ENCODE measurements at regions not wholly inside any gene's neighbourhood (a gene's known extent, or its start where the extent isn't known, plus 50 kb on each side); places are given as distances from the start of the nearest gene placed in this dataset.
"Not testable (repeated sequence)": the region's sequence is repeated elsewhere in the genome, so short reads cannot be mapped to it uniquely, and the experiment has no call there.

DNA sequence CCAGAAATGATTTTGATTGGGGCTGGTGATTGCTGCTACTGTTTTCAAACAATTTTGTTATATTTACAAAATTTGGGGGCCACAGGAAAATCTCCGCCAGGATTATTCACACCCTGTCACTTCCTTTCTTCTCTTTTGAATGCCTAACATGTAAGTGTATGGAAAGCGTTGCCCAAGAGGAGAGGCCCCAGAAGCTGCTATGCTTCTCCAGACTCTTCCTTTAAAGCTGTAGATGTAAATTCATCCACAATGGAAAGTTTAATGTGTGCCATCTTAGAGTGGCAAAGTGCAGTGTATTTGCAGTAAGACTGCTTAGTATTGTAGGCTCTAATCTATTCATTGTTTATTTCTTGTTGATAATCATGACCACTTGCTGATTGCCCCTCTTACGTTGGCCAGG is 136.7 kb upstream of the LRIG3 start:
- no peaks in the 10 kb centered on the region for H3K36me3 ChIP-seq (ENCODE audit: low read depth)
- peaks cover 34% of the 10 kb centered on the region for H3K4me1 ChIP-seq (ENCODE audit: insufficient read depth, poor library complexity, severe bottlenecking)
- TF ChIP-seq, protein P1, sequence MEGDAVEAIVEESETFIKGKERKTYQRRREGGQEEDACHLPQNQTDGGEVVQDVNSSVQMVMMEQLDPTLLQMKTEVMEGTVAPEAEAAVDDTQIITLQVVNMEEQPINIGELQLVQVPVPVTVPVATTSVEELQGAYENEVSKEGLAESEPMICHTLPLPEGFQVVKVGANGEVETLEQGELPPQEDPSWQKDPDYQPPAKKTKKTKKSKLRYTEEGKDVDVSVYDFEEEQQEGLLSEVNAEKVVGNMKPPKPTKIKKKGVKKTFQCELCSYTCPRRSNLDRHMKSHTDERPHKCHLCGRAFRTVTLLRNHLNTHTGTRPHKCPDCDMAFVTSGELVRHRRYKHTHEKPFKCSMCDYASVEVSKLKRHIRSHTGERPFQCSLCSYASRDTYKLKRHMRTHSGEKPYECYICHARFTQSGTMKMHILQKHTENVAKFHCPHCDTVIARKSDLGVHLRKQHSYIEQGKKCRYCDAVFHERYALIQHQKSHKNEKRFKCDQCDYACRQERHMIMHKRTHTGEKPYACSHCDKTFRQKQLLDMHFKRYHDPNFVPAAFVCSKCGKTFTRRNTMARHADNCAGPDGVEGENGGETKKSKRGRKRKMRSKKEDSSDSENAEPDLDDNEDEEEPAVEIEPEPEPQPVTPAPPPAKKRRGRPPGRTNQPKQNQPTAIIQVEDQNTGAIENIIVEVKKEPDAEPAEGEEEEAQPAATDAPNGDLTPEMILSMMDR (IDR thresholded peaks at IDR 0.05; ENCODE audit: poor library complexity, severe bottlenecking) = no peak
- no peaks in the 10 kb centered on the region for H3K27me3 ChIP-seq (ENCODE audit: insufficient read depth, poor library complexity, severe bottlenecking)
- ATAC-seq (ENCODE audit: low read depth) = no peak
- no peaks in the 10 kb centered on the region for H3K9me3 ChIP-seq (ENCODE audit: severe bottlenecking)
- DNase-seq (ENCODE audit: low spot score) = no peak
- no peak overlapping the region for H3K4me3 ChIP-seq (ENCODE audit: severe bottlenecking)
- H3K27ac ChIP-seq (ENCODE audit: poor library complexity, severe bottlenecking) = peak overlapping the region; percentile 90

DNA sequence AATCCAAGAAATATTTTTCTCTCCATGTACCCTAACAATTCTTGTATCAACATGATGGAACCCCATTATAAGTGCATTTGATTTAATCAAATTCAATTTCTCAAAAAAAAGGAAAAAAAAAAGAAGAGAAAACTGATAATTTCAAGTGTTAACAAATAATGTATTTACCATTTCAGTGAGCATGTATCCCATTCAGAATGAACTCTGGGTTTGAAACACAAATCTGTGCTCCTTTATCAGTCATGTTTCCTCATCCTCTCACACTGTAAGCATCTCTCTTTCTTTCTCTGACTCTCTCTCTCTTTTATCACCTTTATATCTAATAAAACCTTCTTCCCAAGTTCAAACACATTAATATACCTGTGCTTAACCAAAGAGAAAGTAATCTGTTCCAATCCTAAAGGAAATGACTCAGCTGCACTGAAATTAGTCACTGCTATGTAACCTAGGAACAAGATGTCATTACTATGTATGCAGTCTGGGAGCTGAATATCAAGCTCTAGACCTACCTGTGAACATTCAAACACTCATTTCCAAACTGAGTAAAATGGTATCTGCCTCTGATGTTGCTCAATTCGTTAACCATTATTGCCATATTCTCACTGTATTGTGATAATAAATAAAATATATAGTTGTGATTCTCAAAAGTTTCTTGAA is 135.0 kb upstream of the LRIG3 start:
- H3K9me3 ChIP-seq (ENCODE audit: severe bottlenecking) = no peaks in the 10 kb centered on the region
- no peak overlapping the region for H3K4me3 ChIP-seq (ENCODE audit: severe bottlenecking)
- DNase-seq (ENCODE audit: low spot score) (no peak), ATAC-seq (ENCODE audit: low read depth) (peak; percentile 99)
- H3K4me1 ChIP-seq (ENCODE audit: insufficient read depth, poor library complexity, severe bottlenecking) = peaks cover 34% of the 10 kb centered on the region
- no peaks in the 10 kb centered on the region for H3K36me3 ChIP-seq (ENCODE audit: low read depth)
- TF ChIP-seq, protein P1 (IDR thresholded peaks at IDR 0.05; ENCODE audit: poor library complexity, severe bottlenecking) = no peak
- no peaks in the 10 kb centered on the region for H3K27me3 ChIP-seq (ENCODE audit: insufficient read depth, poor library complexity, severe bottlenecking)
- H3K27ac ChIP-seq (ENCODE audit: poor library complexity, severe bottlenecking) = peak overlapping the region; percentile 90

- ATAC-seq (ENCODE audit: low read depth); H3K9me3 ChIP-seq (ENCODE audit: severe bottlenecking); H3K27me3 ChIP-seq (ENCODE audit: insufficient read depth, poor library complexity, severe bottlenecking); H3K4me3 ChIP-seq (ENCODE audit: severe bottlenecking); H3K27ac ChIP-seq (ENCODE audit: poor library complexity, severe bottlenecking); DNase-seq (ENCODE audit: low spot score); H3K36me3 ChIP-seq (ENCODE audit: low read depth): not testable (repeated sequence)
- peaks cover 30% of the 10 kb centered on the region for H3K4me1 ChIP-seq (ENCODE audit: insufficient read depth, poor library complexity, severe bottlenecking)
Observed at GRCh38 chr12:59053266-59053899, 133.1 kb upstream of the LRIG3 start.

DNA sequence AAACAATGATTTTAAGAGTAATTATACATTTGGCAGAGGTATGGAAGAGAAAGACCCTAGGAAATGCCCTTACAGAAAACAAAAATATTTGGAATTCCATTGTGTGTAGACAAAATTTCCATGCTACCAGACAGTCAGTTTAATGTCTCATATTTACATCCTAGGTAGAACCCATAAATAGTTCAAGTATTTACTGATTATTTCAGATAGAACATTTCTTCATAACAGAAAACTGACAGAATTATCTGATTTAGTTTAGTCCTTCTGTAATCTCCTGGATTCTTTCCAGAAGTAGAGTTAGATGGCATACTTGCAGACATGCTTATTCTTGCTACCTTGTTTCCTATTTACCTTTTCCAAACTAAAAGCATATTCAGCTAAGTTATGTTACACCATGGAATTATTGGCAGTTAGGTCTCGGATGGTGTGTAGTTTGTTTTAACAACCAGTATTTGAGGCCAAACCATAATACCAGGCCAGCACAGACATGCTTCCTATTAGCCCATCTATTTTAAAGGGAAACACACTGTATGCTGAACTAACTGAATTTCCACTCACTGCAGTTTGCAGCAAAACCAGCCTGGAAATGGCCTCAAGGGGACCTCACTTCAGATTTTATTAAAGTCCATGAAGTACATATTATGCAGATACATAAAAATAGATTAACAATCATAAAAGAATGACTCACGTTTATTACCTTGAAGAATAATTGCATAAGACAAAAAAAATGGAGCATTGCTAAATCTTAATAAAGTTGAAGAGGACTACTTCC is 126.6 kb upstream of the LRIG3 start:
- DNase-seq (ENCODE audit: low spot score) (peak; percentile 45), ATAC-seq (ENCODE audit: low read depth) (peak; percentile 96)
- peaks cover 36% of the 10 kb centered on the region for H3K4me1 ChIP-seq (ENCODE audit: insufficient read depth, poor library complexity, severe bottlenecking)
- H3K4me3 ChIP-seq (ENCODE audit: severe bottlenecking) = no peak overlapping the region
- no peaks in the 10 kb centered on the region for H3K27me3 ChIP-seq (ENCODE audit: insufficient read depth, poor library complexity, severe bottlenecking)
- H3K27ac ChIP-seq (ENCODE audit: poor library complexity, severe bottlenecking) = peak overlapping the region; percentile 87
- TF ChIP-seq, protein P1 (IDR thresholded peaks at IDR 0.05; ENCODE audit: poor library complexity, severe bottlenecking) = peak; percentile 20
- no peaks in the 10 kb centered on the region for H3K9me3 ChIP-seq (ENCODE audit: severe bottlenecking)
- H3K36me3 ChIP-seq (ENCODE audit: low read depth) = no peaks in the 10 kb centered on the region

DNA sequence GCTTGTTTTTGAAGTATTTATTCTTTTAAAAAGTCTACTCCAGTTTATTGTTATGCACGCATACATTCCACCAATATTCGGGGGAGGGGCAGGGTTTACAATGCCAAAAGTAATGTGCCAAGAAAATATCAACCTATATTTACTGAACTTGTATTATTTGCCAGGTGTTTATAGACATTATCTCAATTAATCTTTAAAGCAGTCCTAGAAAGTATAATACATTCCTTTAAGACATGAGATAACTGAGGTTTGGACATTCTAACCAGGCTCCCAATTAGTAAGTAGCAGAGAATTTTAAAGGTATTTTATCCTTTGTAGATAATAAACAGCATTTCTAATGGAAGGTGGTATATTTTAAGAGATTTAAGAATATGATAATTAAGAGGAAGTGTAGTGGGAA is 124.5 kb upstream of the LRIG3 start:
- H3K36me3 ChIP-seq (ENCODE audit: low read depth) = no peaks in the 10 kb centered on the region
- no peaks in the 10 kb centered on the region for H3K27me3 ChIP-seq (ENCODE audit: insufficient read depth, poor library complexity, severe bottlenecking)
- TF ChIP-seq, protein P1 (IDR thresholded peaks at IDR 0.05; ENCODE audit: poor library complexity, severe bottlenecking) = no peak
- no peaks in the 10 kb centered on the region for H3K9me3 ChIP-seq (ENCODE audit: severe bottlenecking)
- peak overlapping the region; percentile 100 for H3K27ac ChIP-seq (ENCODE audit: poor library complexity, severe bottlenecking)
- no peak overlapping the region for H3K4me3 ChIP-seq (ENCODE audit: severe bottlenecking)
- H3K4me1 ChIP-seq (ENCODE audit: insufficient read depth, poor library complexity, severe bottlenecking) = peaks cover 54% of the 10 kb centered on the region
- DNase-seq (ENCODE audit: low spot score) = no peak
- no peak for ATAC-seq (ENCODE audit: low read depth)
